H1 (cell line): ENCODE measurements at regions not wholly inside any gene's neighbourhood (a gene's known extent, or its start where the extent isn't known, plus 50 kb on each side); places are given as distances from the start of the nearest gene placed in this dataset.

Experiments
- BCL11A ChIP-seq, 2 experiments: IDR thresholded peaks; one replicate each; pipeline ENCODE4 v1.6.1; 2011; ENCODE audit warnings: low read depth in 2 of 2, low read length in 2 of 2, mild to moderate bottlenecking in 2 of 2
- CHD2 ChIP-seq: IDR thresholded peaks from 2 replicates; pipeline ENCODE4 v1.6.1; 2012; ENCODE audit warnings: low read length, improper control_type of control experiment
- FOSL1 ChIP-seq: IDR thresholded peaks from 2 replicates; pipeline ENCODE4 v1.6.1; 2011; ENCODE audit warnings: mild to moderate bottlenecking, low read depth, low read length, moderate library complexity; ENCODE audit not compliant: insufficient read depth
- GABPA ChIP-seq: IDR thresholded peaks from 2 replicates; pipeline ENCODE4 v1.6.1; 2011; ENCODE audit warnings: mild to moderate bottlenecking, low read length, moderate library complexity, borderline replicate concordance; ENCODE audit not compliant: insufficient read depth
- HDAC2 ChIP-seq, 2 experiments: fragments of 300-600 bp in 1 of 2; sonication (generic) in 1 of 2; IDR thresholded peaks; 2 replicates each; pipeline ENCODE4 v1.6.1; 2011 to 2012; ENCODE audit warnings: low read depth in 2 of 2, low read length in 2 of 2, mild to moderate bottlenecking in 2 of 2, moderate library complexity in 2 of 2, borderline replicate concordance in 1 of 2, inconsistent platforms in 1 of 2
- KDM5A ChIP-seq: fragments of 200-600 bp; IDR thresholded peaks from 2 replicates; pipeline ENCODE4 v1.7.1; 2012; ENCODE audit warnings: mild to moderate bottlenecking, low read length, inconsistent platforms, mixed read lengths
- MAX ChIP-seq: IDR thresholded peaks from 2 replicates; pipeline ENCODE4 v1.6.1; 2012; ENCODE audit warnings: inconsistent platforms
- NRF1 ChIP-seq: IDR thresholded peaks from 2 replicates; pipeline ENCODE4 v1.6.1; 2011; ENCODE audit warnings: mild to moderate bottlenecking, low read depth, low read length, improper control_type of control experiment
- RBBP5 ChIP-seq: IDR thresholded peaks from 2 replicates; pipeline ENCODE4 v1.7.1; 2012; ENCODE audit warnings: low read depth, mild to moderate bottlenecking, inconsistent platforms, low read length, moderate library complexity, borderline replicate concordance
- RXRA ChIP-seq: IDR thresholded peaks from 2 replicates; pipeline ENCODE4 v1.6.1; 2011; ENCODE audit warnings: low read depth, mild to moderate bottlenecking, low read length, moderate library complexity; ENCODE audit not compliant: insufficient read depth
- SP2 ChIP-seq: IDR thresholded peaks from 2 replicates; pipeline ENCODE4 v1.6.1; 2012; ENCODE audit warnings: mild to moderate bottlenecking, low read length, inconsistent platforms
- TAF1 ChIP-seq: IDR thresholded peaks from 2 replicates; pipeline ENCODE4 v1.6.1; 2011; ENCODE audit warnings: mild to moderate bottlenecking, low read depth, low read length
- ZNF274 ChIP-seq: IDR thresholded peaks from 2 replicates; pipeline ENCODE4 v1.7.0; 2012; ENCODE audit warnings: low read length, borderline replicate concordance; ENCODE audit errors: extremely low read depth

GRCh38 chr14:101026341-101026740 lies 122.8 kb upstream of the RTL1 start (continued):
- TF ChIP-seq BCL11A (IDR thresholded peaks at IDR 0.05; ENCODE audit: low read depth in 2 of 2, low read length in 2 of 2) (no peak), TAF1 (no peak), MAX (no peak), RXRA (no peak), KDM5A (no peak), SP2 (no peak), CHD2 (no peak), GABPA (no peak), RBBP5 (no peak), ZNF274 (no peak), FOSL1 (no peak), HDAC2 (IDR thresholded peaks at IDR 0.05; ENCODE audit: borderline replicate concordance in 1 of 2, low read depth in 2 of 2, low read length in 2 of 2) (no peak), NRF1 (no peak)
